Omental fat pad (tissue), 3 donors: ENCODE measurements at regions not wholly inside any gene's neighbourhood (a gene's known extent, or its start where the extent isn't known, plus 50 kb on each side); places are given as distances from the start of the nearest gene placed in this dataset.

Experiments used
- ATAC-seq: fragments of 150-250 bp; one replicate; pipeline ENCODE4 v1.9.1; 2016; ENCODE audit warnings: mild to moderate bottlenecking, moderate library complexity; ENCODE audit not compliant: low FRiP score
- DNase-seq: peaks from one replicate; pipeline ENCODE4 v3.0.0-alpha.2; 2019; ENCODE audit warnings: low spot score
- TF ChIP-seq, protein P1 (sequence below), 3 donors: fragments of 450-650 bp; IDR thresholded peaks; one replicate each; pipeline ENCODE4 v1.5.1; 2016 to 2017; ENCODE audit warnings: antibody characterized with exemption in 3 of 3, mild to moderate bottlenecking in 3 of 3, moderate library complexity in 2 of 3

DNA sequence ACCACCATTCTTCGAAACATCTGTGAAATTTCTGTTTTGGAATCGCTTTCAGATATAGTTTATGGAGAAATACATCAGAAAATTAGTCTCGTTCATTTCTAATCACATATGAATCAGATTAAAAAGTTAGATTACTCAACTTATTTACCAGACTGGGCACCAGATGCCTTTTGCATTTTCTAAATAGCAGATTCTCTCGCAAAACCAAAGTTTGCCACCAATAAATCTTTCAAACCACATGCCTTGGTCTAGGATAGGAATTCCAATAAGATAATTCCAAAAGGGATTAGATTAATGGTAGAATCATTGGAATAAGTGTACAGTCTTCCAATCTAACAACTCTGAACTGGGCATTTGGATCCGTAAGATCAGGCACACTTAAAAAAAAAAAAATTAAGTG, 160.4 kb upstream of the TAB2 start:
- TF ChIP-seq, protein P1, sequence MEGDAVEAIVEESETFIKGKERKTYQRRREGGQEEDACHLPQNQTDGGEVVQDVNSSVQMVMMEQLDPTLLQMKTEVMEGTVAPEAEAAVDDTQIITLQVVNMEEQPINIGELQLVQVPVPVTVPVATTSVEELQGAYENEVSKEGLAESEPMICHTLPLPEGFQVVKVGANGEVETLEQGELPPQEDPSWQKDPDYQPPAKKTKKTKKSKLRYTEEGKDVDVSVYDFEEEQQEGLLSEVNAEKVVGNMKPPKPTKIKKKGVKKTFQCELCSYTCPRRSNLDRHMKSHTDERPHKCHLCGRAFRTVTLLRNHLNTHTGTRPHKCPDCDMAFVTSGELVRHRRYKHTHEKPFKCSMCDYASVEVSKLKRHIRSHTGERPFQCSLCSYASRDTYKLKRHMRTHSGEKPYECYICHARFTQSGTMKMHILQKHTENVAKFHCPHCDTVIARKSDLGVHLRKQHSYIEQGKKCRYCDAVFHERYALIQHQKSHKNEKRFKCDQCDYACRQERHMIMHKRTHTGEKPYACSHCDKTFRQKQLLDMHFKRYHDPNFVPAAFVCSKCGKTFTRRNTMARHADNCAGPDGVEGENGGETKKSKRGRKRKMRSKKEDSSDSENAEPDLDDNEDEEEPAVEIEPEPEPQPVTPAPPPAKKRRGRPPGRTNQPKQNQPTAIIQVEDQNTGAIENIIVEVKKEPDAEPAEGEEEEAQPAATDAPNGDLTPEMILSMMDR (IDR thresholded peaks at IDR 0.05) = no peak
- DNase-seq (no peak), ATAC-seq (no peak)

DNA sequence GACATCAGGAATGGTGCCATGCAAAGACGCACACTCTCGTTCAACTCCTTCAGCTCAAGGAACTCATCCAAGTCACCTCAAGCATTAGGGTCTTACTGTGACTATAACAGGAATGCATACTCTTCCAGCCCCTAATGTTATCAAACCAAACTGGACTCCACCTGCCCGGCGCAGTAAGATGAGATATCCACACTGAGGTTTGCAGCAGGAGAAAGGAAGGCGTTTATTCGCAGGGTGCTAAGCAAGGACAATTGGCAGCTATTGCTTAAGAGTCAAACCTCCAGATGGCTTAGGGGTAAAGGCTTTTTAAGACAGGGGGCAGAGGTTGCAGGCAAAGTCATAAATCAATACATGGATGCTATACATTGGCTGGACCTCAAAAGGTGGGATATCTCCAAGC, 159.4 kb upstream of the TAB2 start:
- DNase-seq (no peak), ATAC-seq (no peak)
- TF ChIP-seq, protein P1 (IDR thresholded peaks at IDR 0.05) = no peak

DNA sequence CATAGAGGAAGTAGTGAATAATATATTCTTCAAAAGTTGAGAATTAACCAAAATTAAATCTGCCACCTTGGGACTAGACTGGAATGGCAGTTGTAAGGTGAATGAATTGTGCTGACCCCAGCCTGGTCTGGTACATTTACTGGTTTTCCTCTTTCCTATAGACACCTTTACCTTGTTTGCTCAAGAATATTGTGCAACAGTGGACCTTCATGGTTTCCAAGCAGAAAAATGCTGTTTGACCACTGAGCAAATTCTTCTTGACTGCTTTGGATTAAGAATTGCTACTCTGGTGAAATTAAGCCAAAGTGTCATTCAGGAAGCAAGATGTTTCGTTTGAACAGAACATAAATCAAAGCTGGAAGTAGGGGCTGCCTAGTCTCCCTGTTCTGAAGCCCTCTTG, 156.6 kb upstream of the TAB2 start:
- DNase-seq = no peak
- TF ChIP-seq, protein P1 (IDR thresholded peaks at IDR 0.05) = no peak
- ATAC-seq = no peak

DNA sequence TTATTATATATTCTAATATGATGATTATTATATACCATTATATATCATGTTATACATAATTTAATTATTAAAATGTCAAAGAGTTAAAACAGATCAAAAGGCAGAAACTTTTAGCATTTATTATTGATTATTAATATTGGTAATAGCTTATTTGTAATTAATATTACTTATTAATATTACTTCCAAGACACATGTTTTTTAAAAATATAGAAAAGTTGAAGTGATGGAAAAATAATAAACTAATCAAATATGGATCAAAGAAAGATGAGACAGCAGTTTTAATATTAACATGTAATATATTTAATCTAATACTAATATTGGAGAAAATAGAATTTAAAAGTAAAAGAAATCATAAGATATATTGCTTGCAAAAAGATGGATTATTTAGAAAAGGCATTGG, 154.6 kb upstream of the TAB2 start:
- no peak for DNase-seq
- TF ChIP-seq, protein P1 (IDR thresholded peaks at IDR 0.05) = no peak
- no peak for ATAC-seq

DNA sequence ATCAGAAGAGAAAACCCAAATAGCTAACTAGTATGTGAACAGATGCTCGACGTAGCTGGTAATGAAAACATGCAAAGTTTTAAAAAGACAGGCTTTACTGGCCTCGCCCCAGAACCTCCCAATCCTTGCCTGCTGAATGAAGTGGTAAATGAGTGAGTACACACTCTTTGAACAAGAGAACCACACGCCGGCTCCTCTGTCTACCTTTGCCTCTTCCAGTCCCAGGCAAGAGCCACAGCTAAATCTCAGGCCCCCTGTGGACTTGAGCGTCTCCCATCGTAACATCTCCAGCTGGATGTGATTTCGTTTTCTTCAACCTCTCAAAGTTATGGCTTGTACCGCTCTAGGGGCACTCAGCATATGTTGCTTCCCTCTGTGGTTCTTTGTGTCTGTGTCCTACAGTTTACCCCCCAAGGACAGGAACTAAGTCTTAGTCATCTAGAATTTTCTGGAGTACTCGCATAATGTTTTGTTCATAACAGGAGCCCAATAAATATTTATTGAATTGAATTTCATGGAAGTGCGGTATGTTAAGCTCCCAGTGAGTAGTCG, 153.2 kb upstream of the TAB2 start:
- ATAC-seq (no peak), DNase-seq (no peak)
- TF ChIP-seq, protein P1 (IDR thresholded peaks at IDR 0.05) = no peak

DNA sequence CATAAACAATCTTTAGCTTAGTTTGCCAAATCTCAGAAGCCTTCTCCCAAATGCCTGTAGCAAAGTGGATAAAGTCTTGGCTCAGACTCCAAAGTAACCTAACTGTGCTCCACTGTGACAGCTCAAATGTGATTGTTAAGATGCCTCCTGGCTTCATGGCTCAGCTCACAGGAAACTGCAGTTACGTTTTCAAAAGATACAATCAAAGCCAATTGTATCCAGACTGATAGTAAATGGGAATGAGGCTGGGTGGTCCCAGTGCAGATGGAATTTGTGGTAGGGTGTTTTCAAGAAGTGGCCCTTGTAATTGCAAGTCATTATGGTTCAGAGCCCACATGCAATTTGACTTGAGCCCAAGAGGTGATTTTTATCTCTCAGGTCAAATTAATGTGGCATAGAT, 151.2 kb upstream of the TAB2 start:
- TF ChIP-seq, protein P1 (IDR thresholded peaks at IDR 0.05) = no peak
- ATAC-seq = no peak
- DNase-seq = no peak

DNA sequence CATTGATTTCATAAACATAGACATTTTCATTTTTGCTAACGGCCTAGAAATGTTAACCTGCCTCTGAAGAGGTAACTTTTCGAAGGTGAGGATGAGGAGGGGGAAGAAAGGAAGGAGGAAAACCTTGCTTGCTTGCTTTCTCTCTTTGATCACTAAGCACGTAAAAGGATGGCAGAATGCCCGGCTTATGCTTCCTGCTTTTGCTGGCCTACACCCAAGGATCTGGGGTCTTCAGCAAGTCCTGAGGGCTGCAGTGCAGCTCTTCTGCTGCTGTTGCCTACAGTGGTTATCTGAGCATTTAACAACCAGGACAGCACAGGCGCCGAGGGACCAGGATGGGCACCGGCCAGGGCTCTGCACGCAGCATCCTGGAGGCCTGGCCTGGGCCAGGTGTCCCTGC, 150.8 kb upstream of the TAB2 start:
- TF ChIP-seq, protein P1 (IDR thresholded peaks at IDR 0.05) = no peak
- ATAC-seq (no peak), DNase-seq (no peak)
